Transverse colon (tissue), 4 donors: ENCODE measurements at regions not wholly inside any gene's neighbourhood (a gene's known extent, or its start where the extent isn't known, plus 50 kb on each side); places are given as distances from the start of the nearest gene placed in this dataset.

ENCODE experiments used
- DNase-seq: peaks from one replicate; pipeline ENCODE4 v3.0.0-alpha.2; 2019
- H3K27ac ChIP-seq, 4 donors: fragments of 200-600 bp; sonication (generic); 2 replicates each; pipeline ENCODE4 v1.5.1; 2016 to 2018; ENCODE audit warnings: inconsistent platforms in 4 of 4
- H3K27me3 ChIP-seq: fragments of 200-600 bp; sonication (generic); 2 replicates; pipeline ENCODE4 v1.5.1; 2017; ENCODE audit warnings: inconsistent platforms
- H3K36me3 ChIP-seq, 4 donors: fragments of 200-600 bp; sonication (generic); 2 replicates each; pipeline ENCODE4 v1.5.1; 2017 to 2019; ENCODE audit warnings: inconsistent platforms in 4 of 4
- H3K4me1 ChIP-seq, 4 donors: fragments of 200-600 bp; sonication (generic); 2 replicates each; pipeline ENCODE4 v1.5.1; 2017 to 2020; ENCODE audit warnings: inconsistent platforms in 4 of 4
- H3K4me3 ChIP-seq, 4 donors: fragments of 200-600 bp; sonication (generic); 1 replicate in 1 of 4; 2 replicates in 3 of 4; pipeline versions ENCODE4 v1.5.1 to v1.6.1; 2017 to 2019; ENCODE audit warnings: inconsistent platforms in 4 of 4
- H3K9me3 ChIP-seq, 2 donors: fragments of 200-600 bp; sonication (generic); 2 replicates each; pipeline ENCODE4 v1.5.1; 2017 to 2019; ENCODE audit warnings: inconsistent platforms in 2 of 2
- CTCF ChIP-seq, 5 experiments: fragments of 200-600 bp in 3 of 5; fragments of 450-650 bp in 2 of 5; sonication (generic) in 3 of 5; IDR thresholded peaks; 1 replicate in 2 of 5; 2 replicates in 3 of 5; pipeline ENCODE4 v1.5.1; 2016 to 2017; ENCODE audit warnings: antibody characterized with exemption in 5 of 5, inconsistent platforms in 3 of 5, mild to moderate bottlenecking in 2 of 5, moderate library complexity in 1 of 5
- EP300 ChIP-seq: sonication (generic); formaldehyde crosslinking; IDR thresholded peaks from one replicate; pipeline ENCODE4 v1.6.1; 2017; ENCODE audit warnings: antibody characterized with exemption, low read depth
- POLR2A ChIP-seq: fragments of 450-650 bp; IDR thresholded peaks from one replicate; pipeline ENCODE4 v1.6.1; 2016; ENCODE audit warnings: antibody characterized with exemption, mild to moderate bottlenecking, moderate library complexity
- POLR2AphosphoS5 ChIP-seq, 3 donors: sonication (generic); formaldehyde crosslinking; IDR thresholded peaks; one replicate each; pipeline ENCODE4 v1.6.1; 2016; ENCODE audit warnings: antibody characterized with exemption in 3 of 3
- WGBS, 2 donors: methylation state at CpG; one replicate each; pipeline ENCODE4 v1.1.5; 2018; ENCODE audit warnings: low coverage in 1 of 2; 5-methylcytosine and 5-hydroxymethylcytosine counted together
- in situ Hi-C, 4 donors: fragments of 200-750 bp; cut with MboI; loops; one replicate each; pipeline versions ENCODE4 v1.15.0 to v1.15.1; 2017; ENCODE audit warnings: low sequenced_read_pairs in 3 of 4, low pct_ligation_motif_present in 1 of 4, low pct_unique_long_range_greater_than_20kb in 1 of 4
- intact Hi-C: fragments of 100-400 bp; cut with DNase I; formaldehyde crosslinking; loops from one replicate; pipeline ENCODE4 v1.15.1; 2023; ENCODE audit warnings: low total_unique reads

GRCh38 chr14:36057452-36058116 is 118.9 kb downstream of the PTCSC3 start:
- H3K9me3 ChIP-seq, result no peaks in the 10 kb centered on the region
- H3K4me1 ChIP-seq, result no peaks in the 10 kb centered on the region
- intact Hi-C loops, result no loop called here
- no peaks in the 10 kb centered on the region for H3K36me3 ChIP-seq
- no peaks in the 10 kb centered on the region for H3K27me3 ChIP-seq
- 67 to 81% methylated on average over 7 of the region's 7 CpGs for WGBS, 2 donors
- no peak for DNase-seq
- in situ Hi-C loops, result loop anchor here in 1 of 4 donors (25.0 kb wide), 1 partner anchor 170 kb away; no protein-coding TSS in a partner anchor
- H3K4me3 ChIP-seq, result no peak overlapping the region
- no peak for TF ChIP-seq CTCF (IDR thresholded peaks at IDR 0.05)
- TF ChIP-seq POLR2A, result no peak
- no peak for TF ChIP-seq POLR2AphosphoS5 (IDR thresholded peaks at IDR 0.05)
- TF ChIP-seq EP300, result no peak
- no peak overlapping the region for H3K27ac ChIP-seq

- TF ChIP-seq POLR2AphosphoS5 (IDR thresholded peaks at IDR 0.05) (no peak), POLR2A (no peak), CTCF (IDR thresholded peaks at IDR 0.05) (no peak), EP300 (no peak)
- Histone ChIP-seq H3K27me3 (no peaks in the 10 kb centered on the region), H3K9me3 (no peaks in the 10 kb centered on the region), H3K36me3 (no peaks in the 10 kb centered on the region), H3K4me3 (no peak overlapping the region), H3K27ac (no peak overlapping the region), H3K4me1 (no peaks in the 10 kb centered on the region)
- intact Hi-C loops (no loop called here), in situ Hi-C loops (loop anchor here in 1 of 4 donors (25.0 kb wide), 1 partner anchor 170 kb away; no protein-coding TSS in a partner anchor)
- DNase-seq, result no peak
- 50 to 85% methylated on average over 2 to 3 of the region's 3 CpGs for WGBS, 2 donors
These were observed 119.7 kb downstream of the PTCSC3 start for GRCh38 chr14:36056845-36057244.

GRCh38 chr14:36055681-36056225 is 120.8 kb downstream of the PTCSC3 start:
- intact Hi-C loops, result no loop called here
- no peak overlapping the region for H3K27ac ChIP-seq
- no peak for TF ChIP-seq POLR2AphosphoS5 (IDR thresholded peaks at IDR 0.05)
- TF ChIP-seq CTCF (IDR thresholded peaks at IDR 0.05), result no peak
- TF ChIP-seq POLR2A, result no peak
- TF ChIP-seq EP300, result no peak
- no peaks in the 10 kb centered on the region for H3K4me1 ChIP-seq
- WGBS, 2 donors, result 47 to 52% methylated on average over 3 of the region's 3 CpGs
- DNase-seq, result no peak
- in situ Hi-C loops, result loop anchor here in 1 of 4 donors (25.0 kb wide), 1 partner anchor 168 kb away; no protein-coding TSS in a partner anchor
- H3K36me3 ChIP-seq, result no peaks in the 10 kb centered on the region
- H3K27me3 ChIP-seq, result no peaks in the 10 kb centered on the region
- H3K9me3 ChIP-seq, result no peaks in the 10 kb centered on the region
- no peak overlapping the region for H3K4me3 ChIP-seq

GRCh38 chr14:36055052-36055378 is 121.5 kb downstream of the PTCSC3 start:
- WGBS, 2 donors, result 77 to 78% methylated on average over 2 to 3 of the region's 3 CpGs
- Histone ChIP-seq H3K4me1 (no peaks in the 10 kb centered on the region), H3K9me3 (no peaks in the 10 kb centered on the region), H3K27ac (no peak overlapping the region), H3K27me3 (no peaks in the 10 kb centered on the region), H3K4me3 (no peak overlapping the region), H3K36me3 (no peaks in the 10 kb centered on the region)
- in situ Hi-C loops (loop anchor here in 1 of 4 donors (25.0 kb wide), 1 partner anchor 168 kb away; no protein-coding TSS in a partner anchor), intact Hi-C loops (no loop called here)
- TF ChIP-seq POLR2A, result no peak
- no peak for TF ChIP-seq CTCF (IDR thresholded peaks at IDR 0.05)
- TF ChIP-seq POLR2AphosphoS5 (IDR thresholded peaks at IDR 0.05), result no peak
- TF ChIP-seq EP300, result no peak
- DNase-seq, result no peak
